A549 (cell line): ENCODE measurements at regions not wholly inside any gene's neighbourhood (a gene's known extent, or its start where the extent isn't known, plus 50 kb on each side); places are given as distances from the start of the nearest gene placed in this dataset.
"Not testable (repeated sequence)": the region's sequence is repeated elsewhere in the genome, so short reads cannot be mapped to it uniquely, and the experiment has no call there.

Experiments used
- FOSL2 ChIP-seq, 2 experiments: fragments of 450-650 bp in 1 of 2; fragments of >200 bp in 1 of 2; sonication (Bioruptor Twin) in 1 of 2; formaldehyde crosslinking; IDR thresholded peaks; 2 replicates each; pipeline versions ENCODE4 v1.5.0 to v1.6.1; 2016 to 2020; ENCODE audit warnings: mild to moderate bottlenecking in 1 of 2, moderate library complexity in 1 of 2
- PHF8 ChIP-seq: fragments of 200-600 bp; sonication (generic); IDR thresholded peaks from 2 replicates; pipeline ENCODE4 v1.6.1; 2016; ENCODE audit warnings: low read depth, mild to moderate bottlenecking, antibody characterized with exemption, moderate library complexity, borderline replicate concordance
- POLR2A ChIP-seq: IDR thresholded peaks from 2 replicates; pipeline ENCODE4 v1.6.1; 2012; ENCODE audit warnings: mild to moderate bottlenecking, low read length
- SMC3 ChIP-seq: fragments of >200 bp; sonication (Bioruptor Twin); formaldehyde crosslinking; IDR thresholded peaks from 3 replicates; pipeline ENCODE4 v1.6.1; 2018; ENCODE audit warnings: inconsistent platforms
- TF ChIP-seq, protein P1 (sequence below): fragments of >200 bp; sonication (Bioruptor Twin); formaldehyde crosslinking; IDR thresholded peaks from 3 replicates; pipeline ENCODE4 v1.5.1; 2016
- TF ChIP-seq, protein P2 (sequence below): fragments of 450-650 bp; IDR thresholded peaks from 2 replicates; pipeline ENCODE4 v1.6.1; 2014; ENCODE audit warnings: antibody characterized with exemption

DNA sequence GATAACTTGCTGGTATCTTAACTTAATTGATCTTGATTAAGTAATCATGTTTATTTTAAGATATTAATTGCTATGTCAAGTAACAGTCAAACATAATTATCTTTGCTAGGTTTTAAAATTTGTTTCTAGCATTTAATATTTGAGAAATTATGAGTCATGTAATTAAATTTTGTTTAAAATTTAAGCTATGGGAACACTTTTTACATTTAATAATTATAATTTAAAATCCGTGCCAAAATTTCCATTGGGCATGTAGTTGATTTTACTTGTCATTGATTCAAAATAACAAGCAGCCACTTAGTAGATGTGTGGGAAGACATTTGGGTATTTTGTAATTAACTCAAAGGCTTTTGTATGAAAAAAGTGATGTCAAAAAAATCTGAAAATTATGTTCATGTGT lies 779.6 kb downstream of the PCDH11X start:
- TF ChIP-seq FOSL2 (IDR thresholded peaks at IDR 0.05); FOSL2 (CRISPR knock-in tag; IDR thresholded peaks at IDR 0.05); SMC3; PHF8; POLR2A: not testable (repeated sequence)
- TF ChIP-seq, protein P1, sequence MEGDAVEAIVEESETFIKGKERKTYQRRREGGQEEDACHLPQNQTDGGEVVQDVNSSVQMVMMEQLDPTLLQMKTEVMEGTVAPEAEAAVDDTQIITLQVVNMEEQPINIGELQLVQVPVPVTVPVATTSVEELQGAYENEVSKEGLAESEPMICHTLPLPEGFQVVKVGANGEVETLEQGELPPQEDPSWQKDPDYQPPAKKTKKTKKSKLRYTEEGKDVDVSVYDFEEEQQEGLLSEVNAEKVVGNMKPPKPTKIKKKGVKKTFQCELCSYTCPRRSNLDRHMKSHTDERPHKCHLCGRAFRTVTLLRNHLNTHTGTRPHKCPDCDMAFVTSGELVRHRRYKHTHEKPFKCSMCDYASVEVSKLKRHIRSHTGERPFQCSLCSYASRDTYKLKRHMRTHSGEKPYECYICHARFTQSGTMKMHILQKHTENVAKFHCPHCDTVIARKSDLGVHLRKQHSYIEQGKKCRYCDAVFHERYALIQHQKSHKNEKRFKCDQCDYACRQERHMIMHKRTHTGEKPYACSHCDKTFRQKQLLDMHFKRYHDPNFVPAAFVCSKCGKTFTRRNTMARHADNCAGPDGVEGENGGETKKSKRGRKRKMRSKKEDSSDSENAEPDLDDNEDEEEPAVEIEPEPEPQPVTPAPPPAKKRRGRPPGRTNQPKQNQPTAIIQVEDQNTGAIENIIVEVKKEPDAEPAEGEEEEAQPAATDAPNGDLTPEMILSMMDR, result not testable (repeated sequence)
- TF ChIP-seq, protein P2, sequence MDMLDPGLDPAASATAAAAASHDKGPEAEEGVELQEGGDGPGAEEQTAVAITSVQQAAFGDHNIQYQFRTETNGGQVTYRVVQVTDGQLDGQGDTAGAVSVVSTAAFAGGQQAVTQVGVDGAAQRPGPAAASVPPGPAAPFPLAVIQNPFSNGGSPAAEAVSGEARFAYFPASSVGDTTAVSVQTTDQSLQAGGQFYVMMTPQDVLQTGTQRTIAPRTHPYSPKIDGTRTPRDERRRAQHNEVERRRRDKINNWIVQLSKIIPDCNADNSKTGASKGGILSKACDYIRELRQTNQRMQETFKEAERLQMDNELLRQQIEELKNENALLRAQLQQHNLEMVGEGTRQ, result not testable (repeated sequence)
